ENCODE measurements at regions not wholly inside any gene's neighbourhood (a gene's known extent, or its start where the extent isn't known, plus 50 kb on each side); places are given as distances from the start of the nearest gene placed in this dataset.

GRCh38 chr13:65268009-65268408 is 1962.1 kb downstream of the PCDH9 start:
- no peak overlapping the region for H3K4me3 Mint-ChIP-seq
- no peaks in the 10 kb centered on the region for H3K36me3 Mint-ChIP-seq (ENCODE audit: low read depth)
- TF ChIP-seq CTCF (IDR thresholded peaks at IDR 0.05), result no peak
- 0 out of 2 replicates have a peak, but pooled peaks cover 3% of the 10 kb centered on the region for H3K9me3 Mint-ChIP-seq
- no peak overlapping the region for H3K27ac Mint-ChIP-seq
- H3K4me1 Mint-ChIP-seq (ENCODE audit: low read depth), result no peaks in the 10 kb centered on the region
- H3K27me3 Mint-ChIP-seq (ENCODE audit: insufficient read depth), result no peaks in the 10 kb centered on the region
- no peak for DNase-seq

GRCh38 chr13:65265988-65266387 is 1964.1 kb downstream of the PCDH9 start:
- H3K27me3 Mint-ChIP-seq (ENCODE audit: insufficient read depth), result no peaks in the 10 kb centered on the region
- H3K9me3 Mint-ChIP-seq, result 0 out of 2 replicates have a peak, but pooled peaks cover under 1% of the 10 kb centered on the region
- peaks cover 7% of the 10 kb centered on the region for H3K4me1 Mint-ChIP-seq (ENCODE audit: low read depth)
- no peaks in the 10 kb centered on the region for H3K36me3 Mint-ChIP-seq (ENCODE audit: low read depth)
- no peak for TF ChIP-seq CTCF (IDR thresholded peaks at IDR 0.05)
- H3K27ac Mint-ChIP-seq, result no peak overlapping the region
- no peak overlapping the region for H3K4me3 Mint-ChIP-seq
- DNase-seq, result no peak

- Mint-ChIP-seq H3K27me3 (ENCODE audit: insufficient read depth) (no peaks in the 10 kb centered on the region), H3K4me1 (ENCODE audit: low read depth) (peaks cover 9% of the 10 kb centered on the region), H3K4me3 (no peak overlapping the region), H3K27ac (no peak overlapping the region), H3K36me3 (ENCODE audit: low read depth) (no peaks in the 10 kb centered on the region), H3K9me3 (no peaks in the 10 kb centered on the region)
- TF ChIP-seq CTCF (IDR thresholded peaks at IDR 0.05), result no peak
- no peak for DNase-seq
Observed at GRCh38 chr13:65264066-65264465, 1966.1 kb downstream of the PCDH9 start.

GRCh38 chr13:65260946-65261891 is 1968.9 kb downstream of the PCDH9 start:
- Mint-ChIP-seq H3K4me3 (peak overlapping the region; percentile 26), H3K27me3 (ENCODE audit: insufficient read depth) (no peaks in the 10 kb centered on the region), H3K4me1 (ENCODE audit: low read depth) (peaks cover 9% of the 10 kb centered on the region), H3K27ac (peak overlapping the region; percentile 19), H3K9me3 (no peaks in the 10 kb centered on the region), H3K36me3 (ENCODE audit: low read depth) (no peaks in the 10 kb centered on the region)
- no peak for TF ChIP-seq CTCF (IDR thresholded peaks at IDR 0.05)
- DNase-seq, result no peak

GRCh38 chr13:65240773-65241172 is 1989.4 kb downstream of the PCDH9 start:
- Mint-ChIP-seq H3K36me3 (ENCODE audit: low read depth) (peaks cover 6% of the 10 kb centered on the region), H3K27ac (no peak overlapping the region), H3K9me3 (peaks cover 13% of the 10 kb centered on the region), H3K27me3 (ENCODE audit: insufficient read depth) (no peaks in the 10 kb centered on the region), H3K4me1 (ENCODE audit: low read depth) (no peaks in the 10 kb centered on the region; the same call in 1 of the 2 replicates), H3K4me3 (no peak overlapping the region)
- TF ChIP-seq CTCF (IDR thresholded peaks at IDR 0.05), result no peak
- no peak for DNase-seq
